ENCODE measurements at regions not wholly inside any gene's neighbourhood (a gene's known extent, or its start where the extent isn't known, plus 50 kb on each side); places are given as distances from the start of the nearest gene placed in this dataset.

GRCh38 chr4:163922302-163922701 lies 427.8 kb downstream of the TMA16 start:
- no peaks in the 10 kb centered on the region for H3K27me3 ChIP-seq
- DNase-seq, result no peak
- 56 to 64% methylated on average over 2 of the region's 2 CpGs for WGBS, 2 donors
- no peak overlapping the region for H3K4me3 ChIP-seq
- no peaks in the 10 kb centered on the region for H3K36me3 ChIP-seq
- H3K9me3 ChIP-seq, result no peaks in the 10 kb centered on the region
- TF ChIP-seq POLR2A (IDR thresholded peaks at IDR 0.05) (no peak), CTCF (IDR thresholded peaks at IDR 0.05) (no peak)
- intact Hi-C loops (cut with DNase I), result no loop called here
- no peak overlapping the region for H3K27ac ChIP-seq
- H3K4me1 ChIP-seq, result no peaks in the 10 kb centered on the region

- 67 to 73% methylated on average over 2 of the region's 2 CpGs for WGBS, 2 donors
- DNase-seq, result no peak
- H3K27ac ChIP-seq, result no peak overlapping the region
- no peak overlapping the region for H3K4me3 ChIP-seq
- H3K4me1 ChIP-seq, result no peaks in the 10 kb centered on the region
- no peaks in the 10 kb centered on the region for H3K9me3 ChIP-seq
- no peak for TF ChIP-seq CTCF (IDR thresholded peaks at IDR 0.05)
- no peaks in the 10 kb centered on the region for H3K27me3 ChIP-seq
- intact Hi-C loops (cut with DNase I), result no loop called here
- no peaks in the 10 kb centered on the region for H3K36me3 ChIP-seq
Observed at GRCh38 chr4:163923092-163923491, 428.6 kb downstream of the TMA16 start.

DNA sequence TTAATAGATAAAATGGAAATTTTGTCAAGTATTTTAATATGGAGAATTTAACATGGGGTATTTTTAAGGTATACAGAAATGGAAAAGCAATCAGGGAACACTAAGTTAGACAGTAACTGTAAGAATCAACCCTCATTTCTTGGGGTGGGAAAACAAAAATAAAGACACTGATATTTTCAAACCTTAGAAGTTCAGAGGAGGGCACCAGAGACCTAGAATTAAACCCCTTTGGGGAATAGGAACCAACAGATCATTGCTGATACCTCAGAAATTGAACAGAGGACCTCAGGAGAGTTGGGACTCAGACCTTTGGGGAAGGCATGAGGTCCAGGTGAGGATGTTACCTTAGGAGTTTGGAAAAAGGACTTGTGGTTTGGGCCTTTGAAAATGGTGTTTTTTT lies 435.6 kb downstream of the TMA16 start:
- Histone ChIP-seq H3K4me1 (no peaks in the 10 kb centered on the region), H3K36me3 (no peaks in the 10 kb centered on the region), H3K9me3 (no peaks in the 10 kb centered on the region), H3K4me3 (no peak overlapping the region), H3K27me3 (no peaks in the 10 kb centered on the region), H3K27ac (no peak overlapping the region)
- DNase-seq, result no peak
- intact Hi-C loops (cut with DNase I), result no loop called here
- TF ChIP-seq CTCF (IDR thresholded peaks at IDR 0.05) (no peak), POLR2A (IDR thresholded peaks at IDR 0.05) (no peak)

DNA sequence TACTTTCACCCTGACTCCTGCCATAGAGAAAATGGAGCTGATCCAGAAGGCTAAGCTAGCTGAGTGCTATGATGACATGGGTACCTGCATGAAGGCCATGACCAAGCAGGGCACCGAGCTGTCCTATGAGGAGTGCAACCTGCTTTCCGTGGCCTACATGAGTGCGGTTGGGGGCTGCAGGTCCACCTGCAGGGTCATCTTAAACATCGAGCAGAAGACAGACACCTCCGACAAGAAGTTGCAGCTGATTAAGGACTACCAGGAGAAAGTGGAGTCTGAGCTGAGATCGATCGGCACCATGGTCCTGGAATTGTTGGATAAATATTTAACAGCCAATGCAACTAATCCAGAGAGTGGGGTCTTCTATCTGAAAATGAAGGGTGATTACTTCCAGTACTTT lies 438.0 kb downstream of the TMA16 start:
- intact Hi-C loops (cut with DNase I), result no loop called here
- DNase-seq, result no peak
- H3K36me3 ChIP-seq, result no peaks in the 10 kb centered on the region
- no peak for TF ChIP-seq CTCF (IDR thresholded peaks at IDR 0.05)
- TF ChIP-seq POLR2A (IDR thresholded peaks at IDR 0.05), result no peak
- H3K4me3 ChIP-seq, result no peak overlapping the region
- no peaks in the 10 kb centered on the region for H3K27me3 ChIP-seq
- WGBS, 2 donors, result 90 to 96% methylated on average over 3 to 7 of the region's 7 CpGs
- H3K27ac ChIP-seq, result no peak overlapping the region
- no peaks in the 10 kb centered on the region for H3K9me3 ChIP-seq
- no peaks in the 10 kb centered on the region for H3K4me1 ChIP-seq

DNA sequence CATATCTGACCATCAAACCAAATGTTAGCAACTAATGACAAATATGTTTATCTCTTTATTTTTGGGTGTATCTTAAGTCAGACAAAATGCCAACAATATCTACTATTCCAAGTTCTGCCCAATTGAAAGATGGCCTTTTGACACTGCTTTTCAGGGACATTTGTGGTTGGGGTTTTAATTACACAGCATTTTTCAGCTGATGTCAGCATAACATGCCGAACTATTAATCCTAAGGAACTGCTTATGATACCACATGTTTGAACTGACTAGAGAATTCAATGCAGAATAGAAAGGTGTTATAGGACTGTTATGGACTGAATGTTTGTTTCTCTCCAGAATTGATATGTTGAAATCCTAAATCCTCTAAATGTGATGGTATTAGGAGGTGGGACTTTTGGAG lies 445.1 kb downstream of the TMA16 start:
- no peak for DNase-seq
- Histone ChIP-seq H3K36me3 (no peaks in the 10 kb centered on the region), H3K4me3 (no peak overlapping the region), H3K27ac (no peak overlapping the region), H3K27me3 (no peaks in the 10 kb centered on the region), H3K4me1 (no peaks in the 10 kb centered on the region), H3K9me3 (peaks cover 0 to 6% (median 0%) of the 10 kb centered on the region in 3 donors)
- intact Hi-C loops (cut with DNase I), result no loop called here
- 73 to 80% methylated on average over 1 of the region's 1 CpG for whole genome bisulfite sequencing, 2 donors
- TF ChIP-seq CTCF (IDR thresholded peaks at IDR 0.05) (no peak), POLR2A (IDR thresholded peaks at IDR 0.05) (no peak)
